H1 (cell line): ENCODE measurements at regions not wholly inside any gene's neighbourhood (a gene's known extent, or its start where the extent isn't known, plus 50 kb on each side); places are given as distances from the start of the nearest gene placed in this dataset.

Experiments
- CTCF ChIA-PET: fragments of 300-600 bp; sonication (Branson Sonifier 250); formaldehyde crosslinking; loops from one replicate; lab custom pipeline; 2021; ENCODE audit not compliant: partially characterized antibody; lab: Charles Lee
- POLR2A ChIA-PET: fragments of 300-600 bp; sonication (Branson Sonifier 250); formaldehyde crosslinking; loops from one replicate; lab custom pipeline; 2021; ENCODE audit warnings: inconsistent platforms; ENCODE audit not compliant: partially characterized antibody; lab: Charles Lee
- DNase-seq, 2 experiments: peaks; one replicate each; pipeline versions ENCODE4 v3.0.0 to v3.0.0-alpha.2; 2010 to 2022; ENCODE audit warnings: low spot score in 2 of 2, low read depth in 1 of 2, mixed read lengths in 1 of 2
- FAIRE-seq: peaks from 2 replicates; lab custom pipeline; 2011; peaks lifted over from hg19 to GRCh38; lab: Jason Lieb, UNC
- H2AFZ ChIP-seq: 2 replicates; pipeline ENCODE4 v1.8.1; 2012; ENCODE audit warnings: low read length, inconsistent platforms
- H2AK5ac ChIP-seq: 2 replicates; pipeline ENCODE4 v1.6.1; 2013; ENCODE audit warnings: low read depth, low read length
- H2BK120ac ChIP-seq: replicated peaks from 2 replicates; pipeline ENCODE3; 2013; ENCODE audit warnings: low read depth, low read length, inconsistent platforms
- H2BK12ac ChIP-seq: 2 replicates; pipeline ENCODE4 v1.6.1; 2013; ENCODE audit warnings: low read depth, low read length
- H2BK15ac ChIP-seq: 2 replicates; pipeline ENCODE4 v1.6.1; 2013; ENCODE audit warnings: low read length
- H2BK20ac ChIP-seq: 2 replicates; pipeline ENCODE4 v1.6.1; 2013; ENCODE audit warnings: low read length
- H2BK5ac ChIP-seq: 2 replicates; pipeline ENCODE4 v1.6.1; 2013; ENCODE audit warnings: low read depth, low read length
- H3K14ac ChIP-seq: 2 replicates; pipeline ENCODE4 v1.6.1; 2013; ENCODE audit warnings: inconsistent platforms; ENCODE audit not compliant: insufficient read length
- H3K18ac ChIP-seq: 2 replicates; pipeline ENCODE4 v1.6.1; 2013; ENCODE audit warnings: low read length; ENCODE audit errors: extremely low read depth
- H3K23ac ChIP-seq: 2 replicates; pipeline ENCODE4 v1.6.1; 2013; ENCODE audit warnings: inconsistent platforms; ENCODE audit not compliant: insufficient read length
- H3K23me2 ChIP-seq: 2 replicates; pipeline ENCODE4 v1.6.1; 2013; ENCODE audit warnings: low read depth, low read length
- H3K27ac ChIP-seq: 2 replicates; pipeline ENCODE4 v1.6.1; 2011; ENCODE audit warnings: low read depth, low read length, inconsistent platforms
- H3K27me3 ChIP-seq, 4 experiments: replicated peaks in 1 of 4; 1 replicate in 1 of 4; 2 replicates in 3 of 4; pipeline versions ENCODE4 v1.6.1 to v1.8.1; 2011 to 2013; ENCODE audit warnings: low read length in 3 of 4, mild to moderate bottlenecking in 3 of 4, inconsistent platforms in 2 of 4, mixed read lengths in 2 of 4, moderate library complexity in 1 of 4; ENCODE audit not compliant: control insufficient read depth in 3 of 4, insufficient read depth in 3 of 4; ENCODE audit errors: extremely low read depth in 1 of 4
- H3K36me3 ChIP-seq, 4 experiments: 2 replicates each; pipeline versions ENCODE4 v1.6.1 to v1.8.1; 2011 to 2013; ENCODE audit warnings: mild to moderate bottlenecking in 4 of 4, low read length in 3 of 4, moderate library complexity in 2 of 4, control low read depth in 1 of 4, inconsistent platforms in 1 of 4; ENCODE audit not compliant: insufficient read depth in 4 of 4, control insufficient read depth in 2 of 4
- H3K4ac ChIP-seq: replicated peaks from 2 replicates; pipeline ENCODE3; 2013; ENCODE audit warnings: low read length, low read depth, mixed read lengths, inconsistent platforms; ENCODE audit not compliant: insufficient read length
- H3K4me1 ChIP-seq, 4 experiments: replicated peaks in 1 of 4; 1 replicate in 1 of 4; 2 replicates in 3 of 4; pipeline versions ENCODE4 v1.6.1 to v1.8.1; 2011 to 2013; ENCODE audit warnings: low read length in 3 of 4, inconsistent platforms in 2 of 4, mixed read lengths in 1 of 4; ENCODE audit not compliant: insufficient read depth in 4 of 4, control insufficient read depth in 3 of 4
- H3K4me2 ChIP-seq, 2 experiments: 2 replicates each; pipeline versions ENCODE4 v1.6.1 to v1.8.1; 2011 to 2013; ENCODE audit warnings: low read depth in 2 of 2, low read length in 2 of 2, control low read depth in 1 of 2, inconsistent platforms in 1 of 2, mild to moderate bottlenecking in 1 of 2; ENCODE audit not compliant: insufficient read depth in 1 of 2
- H3K4me3 ChIP-seq, 4 experiments: fragments of 200-600, 300-600 bp in 1 of 4; sonication (generic), shearing (Covaris generic), sonication (Bioruptor Twin) in 1 of 4; 2 replicates each; pipeline versions ENCODE4 v1.5.1 to v1.8.1; 2011 to 2016; ENCODE audit warnings: low read length in 4 of 4, low read depth in 3 of 4, control low read depth in 2 of 4, inconsistent platforms in 2 of 4, mild to moderate bottlenecking in 2 of 4, mixed read lengths in 1 of 4, moderate library complexity in 1 of 4; ENCODE audit not compliant: insufficient read depth in 2 of 4; ENCODE audit errors: extremely low read depth in 1 of 4
- H3K56ac ChIP-seq: replicated peaks from 2 replicates; pipeline ENCODE3; 2013; ENCODE audit warnings: low read depth, mild to moderate bottlenecking, mixed read lengths, low read length, inconsistent platforms; ENCODE audit not compliant: insufficient read length
- H3K79me1 ChIP-seq: 2 replicates; pipeline ENCODE4 v1.6.1; 2013; ENCODE audit warnings: low read depth, low read length, control low read depth
- H3K79me2 ChIP-seq, 2 experiments: 2 replicates each; pipeline versions ENCODE4 v1.6.1 to v1.8.1; 2012 to 2013; ENCODE audit warnings: low read length in 2 of 2, mild to moderate bottlenecking in 2 of 2, inconsistent platforms in 1 of 2; ENCODE audit not compliant: insufficient read depth in 2 of 2, control insufficient read depth in 1 of 2
- H3K9ac ChIP-seq, 4 experiments: replicated peaks in 1 of 4; 1 replicate in 1 of 4; 2 replicates in 3 of 4; pipeline versions ENCODE4 v1.6.1 to v1.8.1; 2011 to 2013; ENCODE audit warnings: low read depth in 3 of 4, low read length in 3 of 4, control low read depth in 2 of 4, mild to moderate bottlenecking in 2 of 4, moderate library complexity in 2 of 4, inconsistent platforms in 1 of 4; ENCODE audit errors: extremely low read depth in 1 of 4
- H3K9me3 ChIP-seq, 2 experiments: 2 replicates each; pipeline versions ENCODE4 v1.6.1 to v1.8.1; 2012 to 2013; ENCODE audit warnings: mild to moderate bottlenecking in 2 of 2, moderate library complexity in 2 of 2, control low read depth in 1 of 2, inconsistent platforms in 1 of 2, low read depth in 1 of 2, low read length in 1 of 2, mixed read lengths in 1 of 2; ENCODE audit not compliant: insufficient read depth in 2 of 2
- H4K20me1 ChIP-seq, 2 experiments: replicated peaks in 1 of 2; 2 replicates each; pipeline versions ENCODE3 to v1.8.1; 2011 to 2013; ENCODE audit warnings: inconsistent platforms in 2 of 2, low read length in 2 of 2, mild to moderate bottlenecking in 1 of 2; ENCODE audit not compliant: insufficient read depth in 2 of 2, control insufficient read depth in 1 of 2
- H4K5ac ChIP-seq: 2 replicates; pipeline ENCODE4 v1.6.1; 2013; ENCODE audit warnings: low read length, low read depth, mixed read lengths, inconsistent platforms; ENCODE audit not compliant: insufficient read length
- H4K8ac ChIP-seq: 2 replicates; pipeline ENCODE4 v1.8.0; 2013; ENCODE audit warnings: mild to moderate bottlenecking, moderate library complexity, low read length, inconsistent platforms; ENCODE audit not compliant: insufficient read depth; ENCODE audit errors: extremely low read depth
- H4K91ac ChIP-seq: replicated peaks from 2 replicates; pipeline ENCODE3; 2013; ENCODE audit warnings: low read length, mixed read lengths, inconsistent platforms; ENCODE audit not compliant: insufficient read length
- CEBPB ChIP-seq: IDR thresholded peaks from 2 replicates; pipeline ENCODE4 v1.6.1; 2012; ENCODE audit warnings: low read depth, low read length
- CHD1 ChIP-seq: IDR thresholded peaks from 2 replicates; pipeline ENCODE4 v1.6.1; 2012; ENCODE audit warnings: low read depth, low read length, improper control_type of control experiment
- FOSL1 ChIP-seq: IDR thresholded peaks from 2 replicates; pipeline ENCODE4 v1.6.1; 2011; ENCODE audit warnings: mild to moderate bottlenecking, low read depth, low read length, moderate library complexity; ENCODE audit not compliant: insufficient read depth
- WGBS, 2 experiments: shearing (Covaris generic) in 1 of 2; methylation state at CpG; one replicate each; pipeline versions ENCODE4 v1.1.6 to v1.1.7; 2013 to 2015; ENCODE audit warnings: low lambda C conversion rate in 2 of 2, mixed read lengths in 2 of 2, inconsistent platforms in 1 of 2, low coverage in 1 of 2, missing lambda C conversion rate in 1 of 2; ENCODE audit not compliant: insufficient replicate concordance in 2 of 2, insufficient coverage in 1 of 2, insufficient read length in 1 of 2; ENCODE audit errors: extremely low coverage in 1 of 2, missing lambda C conversion rate in 1 of 2; 5-methylcytosine and 5-hydroxymethylcytosine counted together
- TF ChIP-seq, protein P1 (sequence below): IDR thresholded peaks from 2 replicates; pipeline ENCODE4 v1.6.1; 2012; ENCODE audit warnings: inconsistent platforms

DNA sequence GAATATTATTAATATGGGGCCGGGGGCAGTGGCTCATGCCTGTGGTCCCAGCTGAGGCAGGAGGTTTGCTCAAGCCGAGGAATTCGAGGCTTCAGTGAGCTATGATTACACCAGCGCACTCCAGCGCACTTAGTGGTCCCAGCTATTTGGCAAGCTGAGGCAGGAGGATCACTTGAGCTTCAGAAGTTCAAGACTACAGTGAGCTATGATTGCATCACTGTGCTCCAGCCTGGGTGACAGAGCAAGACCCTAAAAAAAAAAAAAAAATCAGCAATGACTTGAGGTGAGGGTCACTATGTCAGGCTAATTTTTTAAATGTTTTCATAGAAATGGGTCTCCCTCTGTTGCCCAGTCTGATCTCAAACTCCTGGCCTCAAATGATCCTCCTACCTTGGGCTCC lies 243.4 kb downstream of the RBM19 start:
- no peak overlapping the region for H4K91ac ChIP-seq
- no peak overlapping the region for H2BK5ac ChIP-seq
- H3K79me1 ChIP-seq = no peaks in the 10 kb centered on the region
- H2BK120ac ChIP-seq = no peak overlapping the region
- H3K4ac ChIP-seq = no peak overlapping the region
- H3K9ac ChIP-seq = no peak overlapping the region
- no peak overlapping the region for H4K8ac ChIP-seq
- peaks cover 0 to 2% (median 0%) of the 10 kb centered on the region in 4 experiments; a peak in 1 of 7 replicates for H3K4me1 ChIP-seq
- H3K9me3 ChIP-seq = 0 out of 4 replicates have a peak, but pooled peaks cover 0 to 8% of the 10 kb centered on the region in 2 experiments
- H2AK5ac ChIP-seq = no peak overlapping the region
- H3K4me2 ChIP-seq = no peak overlapping the region
- no peak overlapping the region for H2BK12ac ChIP-seq
- no peaks in the 10 kb centered on the region for H3K36me3 ChIP-seq
- 94% methylated on average over 5 of the region's 5 CpGs; no CpG with 5 or more reads in 1 of the 2 experiments for WGBS, 2 experiments
- no peak overlapping the region for H3K4me3 ChIP-seq
- no peak overlapping the region for H3K18ac ChIP-seq
- H3K56ac ChIP-seq = no peak overlapping the region
- no peaks in the 10 kb centered on the region for H3K79me2 ChIP-seq
- DNase-seq (no peak), FAIRE-seq (no peak)
- H3K14ac ChIP-seq = no peak overlapping the region
- no peak overlapping the region for H4K5ac ChIP-seq
- H4K20me1 ChIP-seq = no peaks in the 10 kb centered on the region
- no peak overlapping the region for H3K27ac ChIP-seq
- H2AFZ ChIP-seq = no peak overlapping the region
- no peak overlapping the region for H2BK15ac ChIP-seq
- H3K23me2 ChIP-seq = no peaks in the 10 kb centered on the region; the same call in 1 of the 2 replicates
- ChIA-PET POLR2A (interaction anchor here (0.7 to 1.0 kb wide), 3 partner anchors 153 to 249 kb away, joined by 3 to 4 read pairs (median 3); partner anchors contain the start of gene RBM19), CTCF (interaction anchor here (0.6 to 1.7 kb wide), 8 partner anchors 9 to 399 kb away, joined by 3 to 6 read pairs (median 3); no protein-coding TSS in a partner anchor)
- H2BK20ac ChIP-seq = no peak overlapping the region
- TF ChIP-seq, protein P1, sequence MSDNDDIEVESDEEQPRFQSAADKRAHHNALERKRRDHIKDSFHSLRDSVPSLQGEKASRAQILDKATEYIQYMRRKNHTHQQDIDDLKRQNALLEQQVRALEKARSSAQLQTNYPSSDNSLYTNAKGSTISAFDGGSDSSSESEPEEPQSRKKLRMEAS = no peak
- no peak for TF ChIP-seq CEBPB
- TF ChIP-seq CHD1 = no peak
- no peak for TF ChIP-seq FOSL1
- H3K27me3 ChIP-seq = no peaks in the 10 kb centered on the region; a peak in 1 of 7 replicates
- no peak overlapping the region for H3K23ac ChIP-seq
